ENCODE measurements at regions not wholly inside any gene's neighbourhood (a gene's known extent, or its start where the extent isn't known, plus 50 kb on each side); places are given as distances from the start of the nearest gene placed in this dataset.

GRCh38 chr5:52469835-52470234, 317.9 kb upstream of the ITGA1 start:
- no peak overlapping the region for H3K27ac ChIP-seq
- no peaks in the 10 kb centered on the region for H3K9me3 ChIP-seq
- no peaks in the 10 kb centered on the region for H3K4me1 ChIP-seq
- H3K4me3 ChIP-seq (replicated peaks in 1 of 3), result no peak overlapping the region
- no peak for TF ChIP-seq CTCF (IDR thresholded peaks at IDR 0.05)
- 71 to 79% methylated on average over 1 of the region's 1 CpG for WGBS, 2 donors
- intact Hi-C loops (cut with DNase I), result no loop called here
- H3K27me3 ChIP-seq, result no peaks in the 10 kb centered on the region
- H3K36me3 ChIP-seq, result no peaks in the 10 kb centered on the region
- no peak for DNase-seq

GRCh38 chr5:52476346-52476745, 311.4 kb upstream of the ITGA1 start:
- no peak for DNase-seq
- intact Hi-C loops (cut with DNase I), result no loop called here
- WGBS, 2 donors, result 95% methylated on average over 1 of the region's 1 CpG
- no peaks in the 10 kb centered on the region for H3K4me1 ChIP-seq
- no peaks in the 10 kb centered on the region for H3K36me3 ChIP-seq
- no peak overlapping the region for H3K4me3 ChIP-seq (replicated peaks in 1 of 3)
- no peak overlapping the region for H3K27ac ChIP-seq
- TF ChIP-seq CTCF (IDR thresholded peaks at IDR 0.05) (no peak), POLR2A (IDR thresholded peaks at IDR 0.05) (no peak)
- H3K9me3 ChIP-seq, result no peaks in the 10 kb centered on the region
- no peaks in the 10 kb centered on the region for H3K27me3 ChIP-seq

- H3K4me1 ChIP-seq, result no peaks in the 10 kb centered on the region
- intact Hi-C loops (cut with DNase I), result no loop called here
- H3K27me3 ChIP-seq, result no peaks in the 10 kb centered on the region
- no peak for DNase-seq
- TF ChIP-seq CTCF (IDR thresholded peaks at IDR 0.05) (no peak), POLR2A (IDR thresholded peaks at IDR 0.05) (no peak)
- WGBS, 2 donors, result 88 to 91% methylated on average over 1 of the region's 1 CpG
- H3K36me3 ChIP-seq, result no peaks in the 10 kb centered on the region
- no peaks in the 10 kb centered on the region for H3K9me3 ChIP-seq
- H3K27ac ChIP-seq, result no peak overlapping the region
- H3K4me3 ChIP-seq (replicated peaks in 1 of 3), result no peak overlapping the region
Observed at GRCh38 chr5:52481201-52481600, 306.5 kb upstream of the ITGA1 start.

GRCh38 chr5:52481851-52482250, 305.9 kb upstream of the ITGA1 start:
- H3K27me3 ChIP-seq, result no peaks in the 10 kb centered on the region
- H3K4me1 ChIP-seq, result no peaks in the 10 kb centered on the region
- no peak for DNase-seq
- no peak overlapping the region for H3K4me3 ChIP-seq (replicated peaks in 1 of 3)
- no peaks in the 10 kb centered on the region for H3K9me3 ChIP-seq
- no peaks in the 10 kb centered on the region for H3K36me3 ChIP-seq
- TF ChIP-seq CTCF (IDR thresholded peaks at IDR 0.05) (no peak), POLR2A (IDR thresholded peaks at IDR 0.05) (no peak)
- no peak overlapping the region for H3K27ac ChIP-seq
- intact Hi-C loops (cut with DNase I), result no loop called here
- WGBS, 2 donors, result 58 to 66% methylated on average over 2 of the region's 2 CpGs

- no peak for DNase-seq
- H3K27ac ChIP-seq, result no peak overlapping the region
- 72 to 84% methylated on average over 4 of the region's 4 CpGs for WGBS, 2 donors
- H3K36me3 ChIP-seq, result no peaks in the 10 kb centered on the region
- H3K9me3 ChIP-seq, result no peaks in the 10 kb centered on the region
- TF ChIP-seq POLR2A (IDR thresholded peaks at IDR 0.05), result no peak
- no peak for TF ChIP-seq CTCF (IDR thresholded peaks at IDR 0.05)
- no peak overlapping the region for H3K4me3 ChIP-seq (replicated peaks in 1 of 3)
- H3K27me3 ChIP-seq, result no peaks in the 10 kb centered on the region
- intact Hi-C loops (cut with DNase I), result no loop called here
- H3K4me1 ChIP-seq, result no peaks in the 10 kb centered on the region
Observed at GRCh38 chr5:52491071-52491787, 296.5 kb upstream of the ITGA1 start.
